NCI-H1417 treated with DMSO at 0.1 percent for 48 hours (cell line): ENCODE measurements at regions not wholly inside any gene's neighbourhood (a gene's known extent, or its start where the extent isn't known, plus 50 kb on each side); places are given as distances from the start of the nearest gene placed in this dataset.
"Not testable (repeated sequence)": the region's sequence is repeated elsewhere in the genome, so short reads cannot be mapped to it uniquely, and the experiment has no call there.

Experiments used
- DNase-seq: peaks from one replicate; lab custom pipeline; 2025; lab: John Stamatoyannopoulos, UW

DNA sequence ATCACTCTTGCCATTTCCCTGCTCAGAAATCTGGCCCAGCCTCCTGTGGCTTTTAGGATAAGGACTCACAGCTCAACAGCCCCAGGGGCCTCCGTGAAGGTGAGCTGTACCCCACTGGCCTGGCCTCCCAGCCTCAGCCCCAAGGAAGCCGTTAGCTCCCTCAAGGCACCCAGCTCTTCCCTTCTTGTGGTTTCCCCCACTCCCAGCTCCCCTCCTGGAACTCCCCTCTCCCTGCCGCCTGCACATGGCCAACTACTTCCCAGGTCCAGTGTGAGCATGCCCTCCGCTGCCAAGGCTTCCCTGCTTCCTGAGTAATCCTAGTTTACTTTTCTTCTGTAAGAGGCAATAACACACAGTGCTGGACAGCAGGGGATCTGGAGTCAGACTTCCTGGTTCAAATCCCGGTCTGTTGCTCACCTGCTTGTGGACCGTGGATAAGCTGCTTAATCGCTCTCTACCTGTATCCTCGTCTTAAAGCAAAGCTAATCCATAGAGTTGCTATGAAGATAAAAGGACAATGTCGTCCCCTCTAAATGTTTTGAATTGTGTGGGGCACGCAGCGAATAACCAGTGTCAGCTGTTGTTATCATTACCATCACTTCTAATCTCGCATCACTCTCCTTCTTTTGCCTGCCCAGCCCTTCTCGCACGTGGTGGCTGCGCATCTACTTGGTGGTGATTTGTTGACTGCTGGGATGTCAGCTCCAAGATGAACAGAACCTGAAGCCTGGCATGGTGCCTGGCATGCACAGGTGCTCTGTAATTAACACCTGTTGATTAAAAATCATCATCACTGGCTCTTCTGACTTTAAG lies 86.6 kb downstream of the C5orf15 start:
- DNase-seq, result no peak

- DNase-seq, result no peak
Observed at GRCh38 chr5:133878236-133878555, 90.2 kb downstream of the C5orf15 start.

- DNase-seq, result no peak
Observed at GRCh38 chr5:133877351-133878235, 90.8 kb downstream of the C5orf15 start.

- DNase-seq, result no peak
Observed at GRCh38 chr5:133876266-133876665, 92.2 kb downstream of the C5orf15 start.

- no peak for DNase-seq
Observed at GRCh38 chr5:133875179-133875578, 93.2 kb downstream of the C5orf15 start.

- no peak for DNase-seq
Observed at GRCh38 chr5:133873449-133873848, 95.0 kb downstream of the C5orf15 start.

DNA sequence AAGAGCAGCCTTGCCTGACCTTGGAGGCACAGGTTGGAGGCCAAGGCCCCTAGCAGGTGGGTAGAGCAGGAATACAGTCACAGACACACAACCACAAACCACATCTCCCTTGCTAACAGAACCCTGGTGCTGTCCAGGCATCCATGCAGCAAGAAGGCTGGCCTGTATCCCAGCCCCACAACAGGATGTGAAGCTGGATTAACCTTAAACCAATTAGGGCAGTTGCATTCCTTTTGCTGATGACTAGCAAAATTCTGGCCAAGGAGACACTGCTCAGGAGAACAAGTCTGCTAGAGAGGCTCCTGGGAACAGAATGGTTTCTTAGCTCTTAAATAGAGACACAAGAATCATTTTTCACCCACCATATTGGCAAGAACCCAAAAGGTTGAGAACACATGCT lies 97.8 kb downstream of the C5orf15 start:
- DNase-seq, result no peak

- no peak for DNase-seq
Observed at GRCh38 chr5:133869519-133870335, 98.7 kb downstream of the C5orf15 start.

DNA sequence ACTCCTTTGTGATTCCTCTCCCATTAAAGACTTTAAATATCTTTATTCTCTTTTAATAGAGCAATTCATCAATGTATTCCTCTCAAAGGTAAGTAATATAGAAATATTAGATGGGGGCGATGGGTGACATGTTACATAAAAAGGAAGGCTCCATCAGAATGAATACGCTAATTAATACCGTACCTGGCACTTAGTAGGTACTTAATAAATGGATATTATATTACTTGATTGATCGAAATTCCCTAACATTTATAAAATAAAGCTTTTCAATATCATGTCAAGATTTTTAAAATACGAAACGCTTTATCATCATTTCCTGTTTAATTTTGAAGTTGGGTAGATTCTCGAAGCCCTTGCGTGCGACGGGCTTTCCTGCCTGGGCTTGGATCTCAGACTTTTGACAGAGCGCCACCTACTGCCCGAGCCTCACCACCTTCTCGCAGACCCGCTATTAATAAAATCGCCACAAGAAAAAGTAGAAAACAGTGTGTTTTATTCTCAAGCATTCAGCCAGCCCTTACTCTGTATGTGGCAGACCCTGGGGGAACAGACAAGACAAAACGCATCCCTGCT lies 99.4 kb downstream of the C5orf15 start:
- DNase-seq, result no peak

DNA sequence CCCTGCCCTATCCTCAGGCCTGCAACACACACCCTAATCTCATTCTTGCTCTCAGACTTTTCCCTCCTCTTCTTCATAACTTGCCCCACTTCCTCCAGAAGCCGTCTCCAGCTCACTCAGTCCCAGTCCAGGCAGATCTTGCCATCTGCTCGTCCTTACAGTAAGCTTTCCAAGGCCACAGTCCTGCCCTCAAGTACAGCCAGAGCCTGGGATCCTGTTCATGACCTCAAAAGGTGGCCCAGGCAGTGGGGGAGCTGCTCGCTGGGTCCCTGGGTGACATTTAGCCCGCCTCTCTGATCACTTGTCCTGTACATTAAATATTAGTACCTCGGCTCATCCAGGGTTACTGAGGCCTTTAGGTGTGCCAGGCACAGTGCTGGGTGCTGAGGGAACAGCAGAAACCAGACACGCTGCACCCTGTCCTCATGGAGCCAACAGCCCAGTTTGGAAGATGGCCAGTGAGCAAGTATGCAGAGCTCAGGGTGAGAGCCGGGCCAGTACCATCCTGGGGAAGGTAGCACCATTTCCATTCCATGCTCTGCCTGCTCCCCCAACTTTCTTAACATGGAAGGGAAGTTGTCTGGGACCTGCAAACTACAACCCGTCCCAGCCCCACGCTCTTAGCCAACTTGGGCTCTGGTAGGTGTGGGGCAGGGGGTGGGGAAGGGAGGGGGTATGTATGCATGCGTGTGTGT lies 100.4 kb downstream of the C5orf15 start:
- no peak for DNase-seq

DNA sequence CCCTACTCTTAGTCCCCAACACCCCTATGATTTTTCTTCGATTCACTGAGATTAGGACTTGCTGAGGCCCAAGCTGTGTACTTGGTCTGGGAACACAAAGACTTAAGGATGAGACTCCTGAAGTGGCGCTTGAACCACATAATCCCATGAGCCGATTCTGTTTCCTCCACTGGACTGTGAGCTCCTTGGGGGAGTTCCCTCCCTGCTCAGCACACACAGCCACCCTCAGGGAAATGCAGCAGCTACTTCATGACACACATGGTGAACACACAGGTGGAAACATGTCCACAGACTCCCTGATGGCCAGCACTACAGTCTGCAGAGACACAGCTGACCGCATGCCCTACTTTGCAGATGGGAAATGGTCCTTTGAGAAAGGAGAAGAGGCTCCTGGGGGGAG lies 101.1 kb downstream of the C5orf15 start:
- no peak for DNase-seq

GRCh38 chr5:133866903-133867245 lies 101.6 kb downstream of the C5orf15 start:
- no peak for DNase-seq

GRCh38 chr5:133866160-133866902 lies 102.1 kb downstream of the C5orf15 start:
- DNase-seq, result no peak

- no peak for DNase-seq
Observed at GRCh38 chr5:133865113-133865512, 103.3 kb downstream of the C5orf15 start.

DNA sequence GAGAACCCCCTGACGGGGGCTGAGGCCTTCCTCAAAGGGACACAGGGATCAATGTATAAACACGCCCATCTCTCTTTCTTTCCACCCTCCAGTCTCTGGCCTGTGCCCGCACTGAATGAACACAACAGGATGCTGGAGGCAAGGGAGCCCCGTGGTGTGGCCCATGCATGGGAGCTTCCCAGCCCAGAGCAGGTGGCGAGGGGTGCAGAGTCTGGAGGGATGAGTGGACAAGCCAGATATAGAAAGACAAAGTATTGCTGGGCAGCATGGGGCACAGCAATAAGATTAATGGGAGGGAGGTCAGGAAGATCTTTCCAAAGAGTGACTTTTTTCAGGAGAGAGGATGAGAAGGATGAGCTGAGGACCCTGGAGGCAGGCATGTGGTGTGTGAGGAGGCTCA lies 103.7 kb downstream of the C5orf15 start:
- DNase-seq, result no peak

DNA sequence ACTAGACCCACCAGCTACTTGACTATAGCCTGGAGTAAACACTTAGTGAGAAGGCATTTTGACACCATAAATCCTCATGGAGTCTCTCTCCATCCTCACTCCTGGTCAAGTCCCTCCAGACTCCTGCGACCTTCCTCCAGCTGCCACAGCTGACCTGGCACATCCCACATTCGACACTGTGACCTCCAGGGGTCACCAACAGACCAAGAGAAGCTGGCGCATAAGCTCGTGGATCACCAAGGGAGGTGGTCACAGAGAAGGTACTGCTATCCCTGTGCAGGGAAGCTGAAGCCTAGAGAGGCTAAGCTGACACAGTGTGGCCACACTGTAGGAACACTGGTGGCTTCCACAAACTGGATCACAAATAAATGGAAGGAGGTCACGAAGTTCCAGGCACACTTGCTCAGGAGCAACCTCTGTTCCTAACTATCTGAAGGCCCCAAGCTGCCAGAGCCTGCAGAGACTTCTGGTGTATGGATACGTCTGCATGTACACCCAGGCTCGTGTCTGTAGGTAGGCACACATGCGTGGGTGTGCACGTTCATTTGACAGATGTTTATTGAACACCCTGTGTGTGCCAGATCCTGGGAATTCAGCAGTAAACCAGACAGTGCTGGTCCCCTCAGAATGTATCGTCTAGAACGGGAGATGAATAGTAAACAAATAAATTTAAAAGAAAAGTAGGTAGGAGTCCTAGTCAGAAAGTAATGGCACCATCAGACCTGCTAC lies 104.4 kb downstream of the C5orf15 start:
- DNase-seq, result no peak

GRCh38 chr5:133861161-133861737 lies 107.2 kb downstream of the C5orf15 start:
- no peak for DNase-seq

DNA sequence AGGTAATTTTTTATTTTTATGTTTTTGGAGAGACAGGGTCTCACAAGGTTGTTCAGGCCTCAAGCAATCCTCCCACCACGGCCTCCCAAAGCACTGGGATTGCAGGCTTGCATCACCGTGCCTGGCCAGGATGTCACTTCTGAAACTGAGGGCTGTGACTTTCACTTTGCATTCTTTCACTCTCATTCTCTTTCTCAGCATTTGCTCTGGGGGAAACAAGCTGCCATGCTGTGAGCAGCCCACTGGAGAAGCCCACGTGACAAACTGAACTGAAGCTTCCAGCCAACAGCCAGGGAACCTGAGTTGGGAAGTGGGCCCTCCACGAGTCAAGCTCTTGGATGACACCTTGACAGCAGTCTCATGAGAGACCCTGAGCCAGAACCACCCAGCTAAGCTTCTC lies 109.4 kb downstream of the C5orf15 start:
- no peak for DNase-seq

GRCh38 chr5:133857595-133858313 lies 110.7 kb downstream of the C5orf15 start:
- DNase-seq, result not testable (repeated sequence)
